OCI-LY3 (cell line): ENCODE measurements at regions not wholly inside any gene's neighbourhood (a gene's known extent, or its start where the extent isn't known, plus 50 kb on each side); places are given as distances from the start of the nearest gene placed in this dataset.

Experiments
- H2AFZ ChIP-seq: fragments of 200-600, 300-600 bp; shearing (Covaris generic); 2 replicates; pipeline ENCODE4 v1.6.0; 2014; ENCODE audit warnings: antibody characterized with exemption, low read depth, low read length
- H3K27ac ChIP-seq: fragments of 200-600, 300-600 bp; sonication (generic); 2 replicates; pipeline ENCODE4 v1.5.1; 2014; ENCODE audit warnings: mild to moderate bottlenecking, low read length, moderate library complexity, mixed read lengths
- H3K27me3 ChIP-seq: fragments of 200-600, 300-600 bp; sonication (generic); 2 replicates; pipeline ENCODE4 v1.6.1; 2014; ENCODE audit warnings: low read depth, low read length, mixed read lengths
- H3K36me3 ChIP-seq: fragments of 200-600, 300-600 bp; sonication (generic); replicated peaks from 2 replicates; pipeline ENCODE3; 2014; ENCODE audit warnings: low read depth, low read length, mixed read lengths
- H3K4me1 ChIP-seq: fragments of 300-600, 200-600 bp; sonication (generic); 2 replicates; pipeline ENCODE4 v1.6.1; 2014; ENCODE audit warnings: low read length, mixed read lengths
- H3K4me2 ChIP-seq: fragments of 200-600, 300-600 bp; sonication (generic); 2 replicates; pipeline ENCODE4 v1.6.1; 2014; ENCODE audit warnings: low read length, mixed read lengths
- H3K4me3 ChIP-seq: fragments of 300-600, 200-600 bp; sonication (generic); 2 replicates; pipeline ENCODE4 v1.5.1; 2014; ENCODE audit warnings: antibody characterized with exemption, mild to moderate bottlenecking, low read length, moderate library complexity
- H3K79me2 ChIP-seq: fragments of 300-600, 200-600 bp; shearing (Covaris generic); 2 replicates; pipeline ENCODE4 v1.6.1; 2014; ENCODE audit warnings: mild to moderate bottlenecking, low read length, mixed read lengths
- H3K9ac ChIP-seq: fragments of 300-600, 200-600 bp; shearing (Covaris generic); 2 replicates; pipeline ENCODE4 v1.6.0; 2014; ENCODE audit warnings: mild to moderate bottlenecking, low read length, moderate library complexity
- H3K9me3 ChIP-seq: fragments of 200-600, 300-600 bp; shearing (Covaris generic); 2 replicates; pipeline ENCODE4 v1.6.1; 2014; ENCODE audit warnings: low read length, mixed read lengths; ENCODE audit not compliant: insufficient read depth
- H4K20me1 ChIP-seq: fragments of 200-600, 300-600 bp; sonication (generic); 2 replicates; pipeline ENCODE4 v1.6.1; 2016; ENCODE audit warnings: low read length, mixed read lengths; ENCODE audit not compliant: insufficient read depth
- EZH2phosphoT487 ChIP-seq: fragments of 200-600 bp; shearing (Covaris generic); IDR thresholded peaks from 2 replicates; pipeline ENCODE4 v1.6.1; 2018; ENCODE audit warnings: antibody characterized with exemption, mixed run types, low read depth
- TF ChIP-seq, protein P1 (sequence below): fragments of 200-600, 300-600 bp; sonication (generic); IDR thresholded peaks from 2 replicates; pipeline ENCODE4 v1.5.1; 2014; ENCODE audit warnings: antibody characterized with exemption, low read length, low read depth

- no peak overlapping the region for H3K4me3 ChIP-seq
- H3K79me2 ChIP-seq = no peaks in the 10 kb centered on the region
- no peaks in the 10 kb centered on the region for H3K36me3 ChIP-seq
- TF ChIP-seq, protein P1, sequence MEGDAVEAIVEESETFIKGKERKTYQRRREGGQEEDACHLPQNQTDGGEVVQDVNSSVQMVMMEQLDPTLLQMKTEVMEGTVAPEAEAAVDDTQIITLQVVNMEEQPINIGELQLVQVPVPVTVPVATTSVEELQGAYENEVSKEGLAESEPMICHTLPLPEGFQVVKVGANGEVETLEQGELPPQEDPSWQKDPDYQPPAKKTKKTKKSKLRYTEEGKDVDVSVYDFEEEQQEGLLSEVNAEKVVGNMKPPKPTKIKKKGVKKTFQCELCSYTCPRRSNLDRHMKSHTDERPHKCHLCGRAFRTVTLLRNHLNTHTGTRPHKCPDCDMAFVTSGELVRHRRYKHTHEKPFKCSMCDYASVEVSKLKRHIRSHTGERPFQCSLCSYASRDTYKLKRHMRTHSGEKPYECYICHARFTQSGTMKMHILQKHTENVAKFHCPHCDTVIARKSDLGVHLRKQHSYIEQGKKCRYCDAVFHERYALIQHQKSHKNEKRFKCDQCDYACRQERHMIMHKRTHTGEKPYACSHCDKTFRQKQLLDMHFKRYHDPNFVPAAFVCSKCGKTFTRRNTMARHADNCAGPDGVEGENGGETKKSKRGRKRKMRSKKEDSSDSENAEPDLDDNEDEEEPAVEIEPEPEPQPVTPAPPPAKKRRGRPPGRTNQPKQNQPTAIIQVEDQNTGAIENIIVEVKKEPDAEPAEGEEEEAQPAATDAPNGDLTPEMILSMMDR = no peak
- TF ChIP-seq EZH2phosphoT487 = no peak
- H3K27ac ChIP-seq = no peak overlapping the region
- no peaks in the 10 kb centered on the region for H4K20me1 ChIP-seq
- H3K9ac ChIP-seq = no peak overlapping the region
- H3K9me3 ChIP-seq = no peaks in the 10 kb centered on the region
- H2AFZ ChIP-seq = no peak overlapping the region
- H3K4me1 ChIP-seq = no peaks in the 10 kb centered on the region
- no peak overlapping the region for H3K4me2 ChIP-seq
- peaks cover 30% of the 10 kb centered on the region for H3K27me3 ChIP-seq
Observed at GRCh38 chr12:67927324-67927723, 61.9 kb upstream of the IFNG-AS1 start.

GRCh38 chr12:67927815-67928214, 61.4 kb upstream of the IFNG-AS1 start:
- Histone ChIP-seq H3K27me3 (peaks cover 30% of the 10 kb centered on the region), H3K4me2 (no peak overlapping the region), H3K79me2 (no peaks in the 10 kb centered on the region), H3K36me3 (no peaks in the 10 kb centered on the region), H3K9ac (no peak overlapping the region), H3K4me1 (no peaks in the 10 kb centered on the region), H3K9me3 (no peaks in the 10 kb centered on the region), H2AFZ (no peak overlapping the region), H3K27ac (no peak overlapping the region), H3K4me3 (no peak overlapping the region), H4K20me1 (no peaks in the 10 kb centered on the region)
- TF ChIP-seq EZH2phosphoT487 = no peak
- TF ChIP-seq, protein P1 = no peak

DNA sequence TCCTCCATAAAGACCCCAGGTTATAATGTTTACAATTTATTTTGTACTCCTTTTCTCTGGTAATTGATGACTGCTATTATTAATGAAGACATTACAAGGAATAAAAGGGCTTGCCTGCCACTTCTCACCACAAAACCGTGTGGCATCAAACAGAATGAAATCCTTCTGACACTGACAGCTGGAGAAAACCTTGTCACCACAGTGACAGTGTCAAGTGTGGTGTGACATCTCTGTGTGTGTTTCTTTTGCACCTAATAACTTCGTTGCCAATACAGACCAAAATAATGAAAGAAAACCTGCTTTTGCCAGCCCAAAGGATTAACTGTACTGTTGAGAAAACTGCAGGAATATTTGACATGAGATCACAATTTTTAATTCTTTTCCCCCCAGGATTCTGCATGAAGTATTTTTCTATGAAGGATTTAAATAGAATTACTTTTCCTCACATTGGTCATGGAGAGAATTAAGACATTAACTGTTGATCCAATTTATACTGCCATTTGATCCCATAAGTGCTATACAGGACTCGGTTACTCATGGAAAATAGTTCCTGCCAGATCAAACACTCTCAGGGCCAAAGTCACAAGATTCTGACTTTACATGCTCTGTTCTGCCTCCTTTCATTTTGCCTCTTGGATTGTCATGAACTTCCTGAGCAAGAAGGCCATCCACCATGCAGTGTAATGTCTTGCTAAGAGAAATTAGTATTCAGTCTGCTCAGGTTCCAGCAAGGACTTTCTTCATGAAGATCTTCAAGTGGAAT, 60.4 kb upstream of the IFNG-AS1 start:
- H3K4me2 ChIP-seq = no peak overlapping the region
- H3K4me3 ChIP-seq = no peak overlapping the region
- no peaks in the 10 kb centered on the region for H3K36me3 ChIP-seq
- TF ChIP-seq, protein P1 = no peak
- TF ChIP-seq EZH2phosphoT487 = no peak
- H3K9me3 ChIP-seq = no peaks in the 10 kb centered on the region
- H3K79me2 ChIP-seq = no peaks in the 10 kb centered on the region
- H4K20me1 ChIP-seq = no peaks in the 10 kb centered on the region
- no peak overlapping the region for H3K9ac ChIP-seq
- peaks cover 27% of the 10 kb centered on the region for H3K27me3 ChIP-seq
- H3K27ac ChIP-seq = no peak overlapping the region
- no peaks in the 10 kb centered on the region for H3K4me1 ChIP-seq
- H2AFZ ChIP-seq = no peak overlapping the region

GRCh38 chr12:67929384-67929772, 59.9 kb upstream of the IFNG-AS1 start:
- Histone ChIP-seq H3K27ac (no peak overlapping the region), H3K4me3 (no peak overlapping the region), H3K36me3 (no peaks in the 10 kb centered on the region), H3K4me1 (no peaks in the 10 kb centered on the region), H2AFZ (no peak overlapping the region), H3K79me2 (no peaks in the 10 kb centered on the region), H3K27me3 (peaks cover 21% of the 10 kb centered on the region), H3K4me2 (no peak overlapping the region), H3K9ac (no peak overlapping the region), H3K9me3 (no peaks in the 10 kb centered on the region), H4K20me1 (no peaks in the 10 kb centered on the region)
- TF ChIP-seq EZH2phosphoT487 = no peak
- TF ChIP-seq, protein P1 = no peak
